Natural killer cell (primary cell): ENCODE measurements at regions not wholly inside any gene's neighbourhood (a gene's known extent, or its start where the extent isn't known, plus 50 kb on each side); places are given as distances from the start of the nearest gene placed in this dataset.

Source experiments
- ATAC-seq, 3 donors: fragments of 150-1000 bp in 2 of 3; fragments of 200-7000 bp in 1 of 3; cut with Tn5 transposase; 1 replicate in 1 of 3; 2 replicates in 2 of 3; pipeline ENCODE4 v1.10.0; 2021; ENCODE audit warnings: mild to moderate bottlenecking in 2 of 3, moderate library complexity in 2 of 3
- DNase-seq, 2 donors: peaks; one replicate each; pipeline versions ENCODE4 v3.0.0 to v3.0.0-alpha.2; 2013 to 2021; ENCODE audit warnings: mixed read lengths in 1 of 2
- H3K27ac ChIP-seq: one replicate; pipeline ENCODE4 v1.5.1; 2013; ENCODE audit warnings: mild to moderate bottlenecking, low read length
- H3K27me3 ChIP-seq: one replicate; pipeline ENCODE4 v1.6.1; 2013; ENCODE audit warnings: low read length; ENCODE audit not compliant: control insufficient read depth, insufficient read depth
- H3K36me3 ChIP-seq: one replicate; pipeline ENCODE4 v1.6.1; 2013; ENCODE audit warnings: low read length; ENCODE audit not compliant: control insufficient read depth, insufficient read depth
- H3K4me1 ChIP-seq: one replicate; pipeline ENCODE4 v1.6.1; 2013; ENCODE audit warnings: low read length; ENCODE audit not compliant: control insufficient read depth, insufficient read depth
- H3K4me3 ChIP-seq: one replicate; pipeline ENCODE4 v1.5.1; 2013; ENCODE audit warnings: low read length
- H3K9me3 ChIP-seq: one replicate; pipeline ENCODE4 v1.6.1; 2013; ENCODE audit warnings: low read length; ENCODE audit not compliant: control insufficient read depth, insufficient read depth
- H3K27ac Mint-ChIP-seq, 2 donors: one replicate each; pipeline ENCODE4 v1.8.0; 2022; ENCODE audit warnings: mild to moderate bottlenecking in 2 of 2, mixed read lengths in 2 of 2, moderate library complexity in 1 of 2
- H3K27me3 Mint-ChIP-seq, 2 donors: one replicate each; pipeline ENCODE4 v1.8.0; 2022; ENCODE audit warnings: low read depth in 2 of 2, mixed read lengths in 2 of 2
- H3K36me3 Mint-ChIP-seq: one replicate; pipeline ENCODE4 v1.8.0; 2022; ENCODE audit warnings: mixed read lengths
- H3K4me1 Mint-ChIP-seq, 2 donors: one replicate each; pipeline ENCODE4 v1.8.0; 2022; ENCODE audit warnings: mixed read lengths in 2 of 2
- H3K4me3 Mint-ChIP-seq: one replicate; pipeline ENCODE4 v1.8.0; 2022; ENCODE audit warnings: mild to moderate bottlenecking, moderate library complexity, mixed read lengths
- H3K9me3 Mint-ChIP-seq, 2 donors: one replicate each; pipeline ENCODE4 v1.8.0; 2022; ENCODE audit warnings: mixed read lengths in 2 of 2
- CTCF ChIP-seq: fragments of 200-600 bp; IDR thresholded peaks from one replicate; pipeline ENCODE4 v1.8.0; 2022; ENCODE audit warnings: antibody characterized with exemption
- WGBS: methylation state at CpG from one replicate; pipeline ENCODE4 v1.1.7; 2013; ENCODE audit warnings: missing lambda C conversion rate; ENCODE audit not compliant: insufficient coverage; 5-methylcytosine and 5-hydroxymethylcytosine counted together
- intact Hi-C: fragments of 100-400 bp; cut with micrococcal nuclease; formaldehyde crosslinking; loops from one replicate; pipeline ENCODE4 v1.14.2; 2022

- peaks cover 66% of the 10 kb centered on the region for H3K4me1 ChIP-seq
- intact Hi-C loops, result loop anchor here (5.0 to 10.0 kb wide), 3 partner anchors 61 to 216 kb away; partner anchors contain the start of gene GATA6
- DNase-seq, result peak in 1 of 2 donors; percentile 76
- peak overlapping the region; percentile 94 for H3K27ac ChIP-seq
- TF ChIP-seq CTCF, result no peak
- Mint-ChIP-seq H3K27me3 (no peaks in the 10 kb centered on the region), H3K36me3 (no peaks in the 10 kb centered on the region), H3K4me1 (peaks cover 86 to 88% of the 10 kb centered on the region in 2 donors), H3K27ac (peak overlapping the region; percentile 92 to 97), H3K9me3 (no peaks in the 10 kb centered on the region), H3K4me3 (peak overlapping the region; percentile 92)
- no peaks in the 10 kb centered on the region for H3K9me3 ChIP-seq
- H3K36me3 ChIP-seq, result no peaks in the 10 kb centered on the region
- peak in 1 of 3 donors; percentile 4 for ATAC-seq
- 0% methylated on average over 1 of the region's 2 CpGs for WGBS
- no peaks in the 10 kb centered on the region for H3K27me3 ChIP-seq
- peak overlapping the region; percentile 63 for H3K4me3 ChIP-seq
These were observed 71.2 kb downstream of the CTAGE1 start for GRCh38 chr18:22346401-22346952.

DNA sequence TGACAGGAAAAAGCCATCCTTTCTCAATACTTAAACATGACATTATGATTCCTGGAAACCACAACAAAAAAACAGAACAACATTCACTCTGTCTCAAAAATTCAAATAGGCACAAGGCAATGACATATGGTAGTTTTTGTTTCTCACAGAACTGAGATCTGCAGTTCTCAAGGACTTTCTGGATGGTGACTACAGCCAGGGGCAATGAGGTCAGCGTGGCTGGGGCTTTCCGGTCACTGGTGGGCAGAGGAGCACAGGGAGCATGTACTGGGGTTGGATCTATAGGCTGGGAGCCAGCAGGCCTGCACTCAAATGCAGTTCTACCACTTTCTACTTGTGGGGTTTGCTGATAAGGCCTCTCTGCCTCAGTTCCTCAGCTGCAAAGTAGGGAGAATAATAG lies 72.0 kb downstream of the CTAGE1 start:
- Mint-ChIP-seq H3K9me3 (no peaks in the 10 kb centered on the region), H3K4me1 (peaks cover 90 to 95% of the 10 kb centered on the region in 2 donors), H3K36me3 (no peaks in the 10 kb centered on the region), H3K27me3 (no peaks in the 10 kb centered on the region), H3K4me3 (peak overlapping the region; percentile 92), H3K27ac (peak overlapping the region; percentile 92 to 97)
- Histone ChIP-seq H3K9me3 (no peaks in the 10 kb centered on the region), H3K27ac (peak overlapping the region; percentile 94), H3K27me3 (no peaks in the 10 kb centered on the region), H3K4me1 (peaks cover 74% of the 10 kb centered on the region), H3K4me3 (no peak overlapping the region), H3K36me3 (no peaks in the 10 kb centered on the region)
- DNase-seq, result peak in 1 of 2 donors; percentile 31
- WGBS, result 36% methylated on average over 2 of the region's 2 CpGs
- intact Hi-C loops, result loop anchor here (1.0 to 10.0 kb wide), 7 partner anchors 46 to 217 kb away; partner anchors contain the start of gene GATA6
- ATAC-seq, result peak in 1 of 3 donors; percentile 3
- TF ChIP-seq CTCF, result no peak

DNA sequence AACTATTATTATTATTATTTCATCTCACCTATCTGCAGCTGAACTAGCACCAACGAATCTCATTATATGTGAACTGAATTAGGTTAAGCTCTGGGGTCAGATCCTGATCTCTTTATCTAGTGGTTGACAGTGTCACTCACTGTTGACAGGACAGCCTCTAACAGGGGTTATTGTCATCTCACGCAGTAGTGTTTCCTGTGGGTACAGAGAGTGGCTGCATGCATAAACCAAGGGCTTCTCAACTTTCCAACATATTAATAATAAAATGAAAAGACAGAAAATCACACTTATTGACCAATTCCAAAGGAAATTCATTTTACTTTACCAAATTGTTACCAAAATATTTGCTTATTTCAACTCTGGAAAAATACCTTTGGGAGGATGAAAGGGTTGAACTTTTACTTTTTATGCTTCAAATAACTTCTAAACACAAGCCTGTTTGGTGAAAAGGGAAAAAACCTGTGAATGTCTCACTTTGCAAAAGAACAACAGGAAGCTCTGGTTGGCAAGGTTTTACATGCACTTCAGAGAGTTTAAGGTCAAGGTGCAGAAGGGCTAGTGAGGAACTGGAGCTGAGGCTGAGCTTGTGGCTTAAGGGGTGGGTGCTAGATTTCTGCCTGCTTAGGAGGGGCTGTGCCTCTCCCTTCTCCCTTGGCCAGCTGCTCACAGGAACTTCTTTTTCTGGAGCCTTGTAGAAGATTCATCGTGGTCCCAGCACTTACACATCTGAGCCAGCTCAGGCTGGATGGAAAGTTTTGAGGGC lies 72.6 kb downstream of the CTAGE1 start:
- Histone ChIP-seq H3K4me1 (peaks cover 80% of the 10 kb centered on the region), H3K27me3 (no peaks in the 10 kb centered on the region), H3K27ac (peak overlapping the region; percentile 94), H3K36me3 (no peaks in the 10 kb centered on the region), H3K9me3 (no peaks in the 10 kb centered on the region), H3K4me3 (no peak overlapping the region)
- H3K4me3 Mint-ChIP-seq, result peak overlapping the region; percentile 92
- no peaks in the 10 kb centered on the region for H3K9me3 Mint-ChIP-seq
- ATAC-seq (peak; percentile 64 to 87 (median 84)), DNase-seq (peak; percentile 45 to 77)
- TF ChIP-seq CTCF, result no peak
- H3K27me3 Mint-ChIP-seq, result no peaks in the 10 kb centered on the region
- H3K4me1 Mint-ChIP-seq, result peaks cover 83 to 95% of the 10 kb centered on the region in 2 donors
- peak overlapping the region; percentile 92 to 97 for H3K27ac Mint-ChIP-seq
- intact Hi-C loops, result loop anchor here (1.0 to 10.0 kb wide), 7 partner anchors 46 to 217 kb away; partner anchors contain the start of gene GATA6
- 17% methylated on average over 1 of the region's 3 CpGs for WGBS
- no peaks in the 10 kb centered on the region for H3K36me3 Mint-ChIP-seq
